ENCODE measurements at regions not wholly inside any gene's neighbourhood (a gene's known extent, or its start where the extent isn't known, plus 50 kb on each side); places are given as distances from the start of the nearest gene placed in this dataset.

DNA sequence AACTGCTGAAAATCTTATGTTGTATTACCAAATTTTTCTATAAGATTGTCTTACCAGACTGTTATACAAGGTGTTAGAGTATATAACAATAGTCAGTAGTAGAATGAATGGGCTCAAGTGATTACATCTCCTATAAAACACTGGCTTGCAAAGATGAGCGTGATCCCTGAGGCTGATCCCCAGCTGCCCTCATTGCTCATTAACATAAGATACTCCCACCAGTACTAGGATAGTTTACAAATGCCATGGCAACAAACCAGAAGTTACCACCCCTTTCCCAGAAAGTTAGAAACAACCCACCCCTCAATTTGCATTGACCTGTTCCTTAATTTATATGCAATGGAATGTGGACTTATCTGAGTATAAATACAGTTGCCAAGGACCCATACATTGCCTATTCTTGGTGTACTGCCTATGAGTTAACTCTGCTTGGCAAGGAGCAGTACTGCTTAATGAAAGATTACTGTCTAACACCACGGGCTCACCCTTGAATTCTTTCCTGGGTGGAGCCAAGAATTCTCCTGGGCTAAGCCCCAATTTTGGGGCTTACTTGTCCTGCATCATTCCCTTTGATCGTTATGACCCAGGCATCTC is 252.8 kb upstream of the CHD6 start (continued):
- TF ChIP-seq, protein P1, sequence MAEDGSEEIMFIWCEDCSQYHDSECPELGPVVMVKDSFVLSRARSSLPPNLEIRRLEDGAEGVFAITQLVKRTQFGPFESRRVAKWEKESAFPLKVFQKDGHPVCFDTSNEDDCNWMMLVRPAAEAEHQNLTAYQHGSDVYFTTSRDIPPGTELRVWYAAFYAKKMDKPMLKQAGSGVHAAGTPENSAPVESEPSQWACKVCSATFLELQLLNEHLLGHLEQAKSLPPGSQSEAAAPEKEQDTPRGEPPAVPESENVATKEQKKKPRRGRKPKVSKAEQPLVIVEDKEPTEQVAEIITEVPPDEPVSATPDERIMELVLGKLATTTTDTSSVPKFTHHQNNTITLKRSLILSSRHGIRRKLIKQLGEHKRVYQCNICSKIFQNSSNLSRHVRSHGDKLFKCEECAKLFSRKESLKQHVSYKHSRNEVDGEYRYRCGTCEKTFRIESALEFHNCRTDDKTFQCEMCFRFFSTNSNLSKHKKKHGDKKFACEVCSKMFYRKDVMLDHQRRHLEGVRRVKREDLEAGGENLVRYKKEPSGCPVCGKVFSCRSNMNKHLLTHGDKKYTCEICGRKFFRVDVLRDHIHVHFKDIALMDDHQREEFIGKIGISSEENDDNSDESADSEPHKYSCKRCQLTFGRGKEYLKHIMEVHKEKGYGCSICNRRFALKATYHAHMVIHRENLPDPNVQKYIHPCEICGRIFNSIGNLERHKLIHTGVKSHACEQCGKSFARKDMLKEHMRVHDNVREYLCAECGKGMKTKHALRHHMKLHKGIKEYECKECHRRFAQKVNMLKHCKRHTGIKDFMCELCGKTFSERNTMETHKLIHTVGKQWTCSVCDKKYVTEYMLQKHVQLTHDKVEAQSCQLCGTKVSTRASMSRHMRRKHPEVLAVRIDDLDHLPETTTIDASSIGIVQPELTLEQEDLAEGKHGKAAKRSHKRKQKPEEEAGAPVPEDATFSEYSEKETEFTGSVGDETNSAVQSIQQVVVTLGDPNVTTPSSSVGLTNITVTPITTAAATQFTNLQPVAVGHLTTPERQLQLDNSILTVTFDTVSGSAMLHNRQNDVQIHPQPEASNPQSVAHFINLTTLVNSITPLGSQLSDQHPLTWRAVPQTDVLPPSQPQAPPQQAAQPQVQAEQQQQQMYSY (CRISPR knock-in tag; IDR thresholded peaks at IDR 0.05) = no peak
- TF ChIP-seq SMAD3 (CRISPR knock-in tag; IDR thresholded peaks at IDR 0.05; ENCODE audit: borderline replicate concordance) = no peak
- TF ChIP-seq IRF2 (CRISPR knock-in tag; IDR thresholded peaks at IDR 0.05; ENCODE audit: borderline replicate concordance, low read depth) = no peak

DNA sequence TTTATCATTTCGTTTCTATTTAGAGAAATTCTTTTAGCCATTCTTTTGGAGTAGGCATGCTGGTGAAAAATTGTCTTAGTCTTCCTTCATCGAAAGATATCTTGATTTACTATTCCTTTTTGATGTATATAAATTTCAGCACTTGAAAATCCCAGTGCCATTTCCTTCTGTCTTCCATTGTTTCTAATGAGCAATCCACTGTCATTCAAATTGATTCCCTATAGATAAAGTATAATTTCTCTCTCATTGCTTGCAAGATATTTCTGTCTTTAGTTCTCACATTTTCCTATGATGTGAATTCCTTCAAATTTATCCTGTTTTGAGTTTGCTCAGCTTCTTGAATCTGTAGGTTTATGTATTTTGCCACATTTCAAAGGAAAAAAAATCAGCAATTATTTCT is 251.1 kb upstream of the CHD6 start:
- CTCF ChIA-PET = no interaction called here
- H3K9me3 Mint-ChIP-seq = peaks cover 53% of the 10 kb centered on the region
- peaks cover 4% of the 10 kb centered on the region for H3K27me3 Mint-ChIP-seq (ENCODE audit: low read depth)
- POLR2A ChIA-PET = no interaction called here
- DNase-seq (ENCODE audit: low spot score) (no peak), ATAC-seq (no peak)
- TF ChIP-seq PRRX2 (CRISPR knock-in tag; IDR thresholded peaks at IDR 0.05) = no peak
- TF ChIP-seq, protein P2, sequence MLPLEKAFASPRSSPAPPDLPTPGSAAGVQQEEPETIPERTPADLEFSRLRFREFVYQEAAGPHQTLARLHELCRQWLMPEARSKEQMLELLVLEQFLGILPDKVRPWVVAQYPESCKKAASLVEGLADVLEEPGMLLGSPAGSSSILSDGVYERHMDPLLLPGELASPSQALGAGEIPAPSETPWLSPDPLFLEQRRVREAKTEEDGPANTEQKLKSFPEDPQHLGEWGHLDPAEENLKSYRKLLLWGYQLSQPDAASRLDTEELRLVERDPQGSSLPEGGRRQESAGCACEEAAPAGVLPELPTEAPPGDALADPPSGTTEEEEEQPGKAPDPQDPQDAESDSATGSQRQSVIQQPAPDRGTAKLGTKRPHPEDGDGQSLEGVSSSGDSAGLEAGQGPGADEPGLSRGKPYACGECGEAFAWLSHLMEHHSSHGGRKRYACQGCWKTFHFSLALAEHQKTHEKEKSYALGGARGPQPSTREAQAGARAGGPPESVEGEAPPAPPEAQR (CRISPR knock-in tag; IDR thresholded peaks at IDR 0.05) = no peak
- TF ChIP-seq, protein P3, sequence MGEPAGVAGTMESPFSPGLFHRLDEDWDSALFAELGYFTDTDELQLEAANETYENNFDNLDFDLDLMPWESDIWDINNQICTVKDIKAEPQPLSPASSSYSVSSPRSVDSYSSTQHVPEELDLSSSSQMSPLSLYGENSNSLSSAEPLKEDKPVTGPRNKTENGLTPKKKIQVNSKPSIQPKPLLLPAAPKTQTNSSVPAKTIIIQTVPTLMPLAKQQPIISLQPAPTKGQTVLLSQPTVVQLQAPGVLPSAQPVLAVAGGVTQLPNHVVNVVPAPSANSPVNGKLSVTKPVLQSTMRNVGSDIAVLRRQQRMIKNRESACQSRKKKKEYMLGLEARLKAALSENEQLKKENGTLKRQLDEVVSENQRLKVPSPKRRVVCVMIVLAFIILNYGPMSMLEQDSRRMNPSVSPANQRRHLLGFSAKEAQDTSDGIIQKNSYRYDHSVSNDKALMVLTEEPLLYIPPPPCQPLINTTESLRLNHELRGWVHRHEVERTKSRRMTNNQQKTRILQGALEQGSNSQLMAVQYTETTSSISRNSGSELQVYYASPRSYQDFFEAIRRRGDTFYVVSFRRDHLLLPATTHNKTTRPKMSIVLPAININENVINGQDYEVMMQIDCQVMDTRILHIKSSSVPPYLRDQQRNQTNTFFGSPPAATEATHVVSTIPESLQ (CRISPR knock-in tag; IDR thresholded peaks at IDR 0.05) = no peak
- peak; percentile 85 for TF ChIP-seq ZNF317 (CRISPR knock-in tag; IDR thresholded peaks at IDR 0.05; ENCODE audit: borderline replicate concordance, low read depth)
- peaks cover 34% of the 10 kb centered on the region for H3K36me3 Mint-ChIP-seq
- no peak overlapping the region for H3K4me3 Mint-ChIP-seq
- no peaks in the 10 kb centered on the region for H3K4me1 Mint-ChIP-seq
- H3K27ac Mint-ChIP-seq = no peak overlapping the region

DNA sequence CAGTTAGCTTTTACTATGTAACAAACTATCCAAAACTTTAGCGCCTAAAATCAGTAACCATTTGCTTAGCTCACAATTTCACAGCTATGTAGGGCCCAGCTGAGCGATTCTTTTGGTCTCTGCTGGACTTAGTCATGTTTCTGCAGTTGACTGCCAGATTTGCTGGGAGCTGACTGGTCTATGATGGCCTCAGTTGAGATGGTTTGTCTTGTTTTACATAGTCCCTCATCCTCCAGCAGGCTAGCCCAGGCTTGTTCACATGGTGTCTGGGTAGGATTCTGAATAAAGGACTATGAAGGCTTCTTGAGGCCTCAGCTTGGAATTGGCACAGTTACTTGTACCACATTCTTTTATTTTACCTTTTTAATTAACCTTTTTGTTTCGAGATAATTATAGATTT is 247.8 kb upstream of the CHD6 start:
- no peak overlapping the region for H3K27ac Mint-ChIP-seq
- H3K27me3 Mint-ChIP-seq (ENCODE audit: low read depth) = peaks cover 4% of the 10 kb centered on the region
- peaks cover 34% of the 10 kb centered on the region for H3K36me3 Mint-ChIP-seq
- peaks cover 15% of the 10 kb centered on the region for H3K4me1 Mint-ChIP-seq
- POLR2A ChIA-PET = no interaction called here
- no peak for DNase-seq (ENCODE audit: low spot score)
- TF ChIP-seq JUN (CRISPR knock-in tag; IDR thresholded peaks at IDR 0.05) (no peak), TEAD1 (CRISPR knock-in tag; IDR thresholded peaks at IDR 0.05) (no peak), TEAD4 (CRISPR knock-in tag; IDR thresholded peaks at IDR 0.05) (no peak), NR1H2 (CRISPR knock-in tag; IDR thresholded peaks at IDR 0.05) (no peak), FOXP1 (CRISPR knock-in tag; IDR thresholded peaks at IDR 0.05; ENCODE audit: borderline replicate concordance) (no peak), SMAD3 (CRISPR knock-in tag; IDR thresholded peaks at IDR 0.05; ENCODE audit: borderline replicate concordance) (no peak), ZNF317 (CRISPR knock-in tag; IDR thresholded peaks at IDR 0.05; ENCODE audit: borderline replicate concordance, low read depth) (no peak), RELA (CRISPR knock-in tag; IDR thresholded peaks at IDR 0.05; ENCODE audit: borderline replicate concordance) (no peak), NFYB (CRISPR knock-in tag; conservative IDR thresholded peaks at IDR 0.05; ENCODE audit: low read depth) (no peak)
- TF ChIP-seq, protein P3 (CRISPR knock-in tag; IDR thresholded peaks at IDR 0.05) = no peak
- H3K9me3 Mint-ChIP-seq = peaks cover 47% of the 10 kb centered on the region
- no peak for ATAC-seq
- H3K4me3 Mint-ChIP-seq = no peak overlapping the region
- CTCF ChIA-PET = interaction anchor here (1.3 kb wide), 1 partner anchor 12 kb away, joined by 4 read pairs; no protein-coding TSS in a partner anchor
